HG02884 (cell line): ENCODE measurements at regions not wholly inside any gene's neighbourhood (a gene's known extent, or its start where the extent isn't known, plus 50 kb on each side); places are given as distances from the start of the nearest gene placed in this dataset.
"Not testable (repeated sequence)": the region's sequence is repeated elsewhere in the genome, so short reads cannot be mapped to it uniquely, and the experiment has no call there.

Experiments
- ATAC-seq: cut with Tn5 transposase; IDR thresholded peaks from one replicate; pipeline ENCODE4 v1.9.1; 2021; ENCODE audit warnings: mild to moderate bottlenecking, moderate library complexity; ENCODE audit not compliant: unreplicated experiment

- no peak for ATAC-seq
These were observed 198.3 kb upstream of the TGFBR2 start for GRCh38 chr3:30408105-30408557.

GRCh38 chr3:30418443-30418842 is 188.0 kb upstream of the TGFBR2 start:
- no peak for ATAC-seq

GRCh38 chr3:30421266-30421665 is 185.1 kb upstream of the TGFBR2 start:
- ATAC-seq: no peak

- no peak for ATAC-seq
These were observed 180.0 kb upstream of the TGFBR2 start for GRCh38 chr3:30426293-30426993.

- no peak for ATAC-seq
These were observed 178.2 kb upstream of the TGFBR2 start for GRCh38 chr3:30428251-30428650.

GRCh38 chr3:30435861-30436331 is 170.5 kb upstream of the TGFBR2 start:
- ATAC-seq: no peak

- ATAC-seq: no peak
These were observed 169.2 kb upstream of the TGFBR2 start for GRCh38 chr3:30437171-30437601.

- ATAC-seq: no peak
These were observed 168.3 kb upstream of the TGFBR2 start for GRCh38 chr3:30438126-30438525.

GRCh38 chr3:30439451-30440053 is 166.8 kb upstream of the TGFBR2 start:
- ATAC-seq: no peak

GRCh38 chr3:30440147-30440604 is 166.2 kb upstream of the TGFBR2 start:
- ATAC-seq: no peak

GRCh38 chr3:30440880-30441279 is 165.5 kb upstream of the TGFBR2 start:
- ATAC-seq: no peak

- ATAC-seq: no peak
These were observed 162.4 kb upstream of the TGFBR2 start for GRCh38 chr3:30443756-30444673.

- no peak for ATAC-seq
These were observed 157.7 kb upstream of the TGFBR2 start for GRCh38 chr3:30448450-30449289.

- ATAC-seq: no peak
These were observed 157.1 kb upstream of the TGFBR2 start for GRCh38 chr3:30449290-30449632.

- no peak for ATAC-seq
These were observed 154.0 kb upstream of the TGFBR2 start for GRCh38 chr3:30452446-30452845.

GRCh38 chr3:30453360-30454039 is 152.9 kb upstream of the TGFBR2 start:
- no peak for ATAC-seq

GRCh38 chr3:30454636-30455035 is 151.8 kb upstream of the TGFBR2 start:
- no peak for ATAC-seq

- not testable (repeated sequence) for ATAC-seq
These were observed 151.3 kb upstream of the TGFBR2 start for GRCh38 chr3:30455112-30455511.

GRCh38 chr3:30455840-30456239 is 150.6 kb upstream of the TGFBR2 start:
- ATAC-seq: no peak

- ATAC-seq: no peak
These were observed 150.1 kb upstream of the TGFBR2 start for GRCh38 chr3:30456264-30456663.
